GM18511 (cell line): ENCODE measurements at regions not wholly inside any gene's neighbourhood (a gene's known extent, or its start where the extent isn't known, plus 50 kb on each side); places are given as distances from the start of the nearest gene placed in this dataset.

Source experiments
- ATAC-seq: cut with Tn5 transposase; IDR thresholded peaks from one replicate; pipeline ENCODE4 v1.9.1; 2021; ENCODE audit warnings: mild to moderate bottlenecking, moderate library complexity; ENCODE audit not compliant: unreplicated experiment

DNA sequence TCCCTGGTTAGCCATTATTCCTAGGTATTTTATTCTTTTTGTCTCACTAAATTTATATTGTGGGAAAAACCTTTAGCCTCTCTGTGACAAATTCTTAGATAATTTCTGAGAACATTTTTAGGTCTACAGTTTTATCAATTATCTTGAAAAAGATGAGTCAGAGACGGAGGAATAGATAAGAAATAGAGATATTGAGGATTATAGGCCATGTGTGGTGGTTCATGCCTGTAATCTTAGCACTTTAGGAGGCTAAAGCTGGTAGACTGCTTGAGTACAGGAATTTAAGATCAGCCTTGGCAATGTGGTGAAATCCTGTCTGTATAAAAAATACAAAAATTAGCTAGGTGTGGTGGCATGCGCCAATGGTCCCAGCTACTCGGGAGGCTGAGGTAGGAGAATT, 960.2 kb downstream of the SQOR start:
- ATAC-seq: no peak

DNA sequence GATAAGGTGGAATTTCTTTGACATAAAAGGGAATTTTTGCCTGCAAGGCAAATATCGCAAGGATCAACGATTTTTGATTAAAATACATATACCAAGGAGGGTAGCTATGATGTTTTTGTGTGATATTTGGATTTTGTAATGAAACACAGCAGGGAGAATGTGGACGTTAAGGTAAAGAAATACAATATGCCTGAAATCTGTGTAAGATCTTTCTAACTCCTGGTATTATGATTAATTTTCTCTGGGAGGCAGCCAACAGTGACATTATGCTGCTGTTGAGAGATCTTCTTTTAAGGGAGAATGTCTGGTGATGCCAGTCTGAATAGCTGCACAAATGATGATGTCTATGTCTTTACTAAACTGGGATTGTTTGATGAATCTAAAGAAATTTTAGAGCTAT, 972.2 kb downstream of the SQOR start:
- no peak for ATAC-seq

DNA sequence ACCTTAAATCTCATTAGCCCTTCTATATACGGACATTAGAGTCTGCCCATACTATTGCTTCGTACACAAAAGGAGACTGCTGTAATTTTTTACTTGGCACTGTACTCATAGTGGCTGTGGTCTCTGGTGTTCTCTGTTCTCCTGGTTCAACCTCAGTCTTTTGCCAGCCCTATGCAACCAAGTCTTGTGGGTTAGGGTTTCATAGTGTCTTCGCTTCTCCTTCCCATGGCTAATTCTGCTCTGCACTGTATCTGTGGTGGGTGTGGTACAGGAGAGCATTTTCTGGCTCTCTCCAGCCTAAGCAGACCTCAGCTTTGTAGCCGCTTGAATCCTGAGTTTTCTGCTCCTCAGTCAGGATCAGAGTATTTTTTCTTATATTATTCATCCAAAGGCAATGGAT, 981.2 kb downstream of the SQOR start:
- ATAC-seq: no peak

DNA sequence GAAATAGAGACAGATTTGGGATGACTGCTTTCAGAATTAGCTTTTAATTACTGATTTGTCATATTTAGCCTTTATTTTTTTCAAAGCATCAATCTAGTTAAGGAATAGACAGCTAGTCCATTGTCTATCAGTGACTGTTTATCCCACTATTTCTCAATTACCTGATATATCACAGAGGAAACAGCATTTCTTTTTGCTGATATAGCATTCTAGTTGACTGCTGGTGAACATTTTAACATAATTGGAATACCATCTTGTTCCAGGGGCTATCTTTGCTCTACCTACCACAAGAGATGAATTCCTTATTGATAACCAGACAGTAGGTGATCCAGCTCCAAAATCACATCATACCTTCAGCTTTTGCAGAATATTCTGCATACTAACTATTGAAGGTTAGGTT, 982.7 kb downstream of the SQOR start:
- ATAC-seq: no peak

DNA sequence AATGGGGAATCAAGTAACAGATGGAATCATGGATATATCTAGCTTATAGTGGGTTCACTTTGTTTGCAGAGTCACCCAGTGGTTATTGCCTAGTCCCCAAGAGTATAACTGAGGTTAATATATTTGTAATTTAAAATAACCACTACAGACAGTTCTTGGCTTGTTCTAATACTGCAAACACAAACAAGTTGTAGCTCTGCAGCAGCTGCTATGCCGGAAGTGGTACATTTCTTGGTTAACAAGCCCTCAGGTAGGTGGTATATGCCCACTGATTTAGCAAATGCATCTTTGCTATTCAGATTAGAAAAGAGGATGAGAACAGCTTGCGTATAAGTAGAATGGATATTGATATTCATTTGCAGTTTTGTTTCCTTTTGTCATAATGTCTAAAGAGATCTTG, 984.2 kb downstream of the SQOR start:
- no peak for ATAC-seq

DNA sequence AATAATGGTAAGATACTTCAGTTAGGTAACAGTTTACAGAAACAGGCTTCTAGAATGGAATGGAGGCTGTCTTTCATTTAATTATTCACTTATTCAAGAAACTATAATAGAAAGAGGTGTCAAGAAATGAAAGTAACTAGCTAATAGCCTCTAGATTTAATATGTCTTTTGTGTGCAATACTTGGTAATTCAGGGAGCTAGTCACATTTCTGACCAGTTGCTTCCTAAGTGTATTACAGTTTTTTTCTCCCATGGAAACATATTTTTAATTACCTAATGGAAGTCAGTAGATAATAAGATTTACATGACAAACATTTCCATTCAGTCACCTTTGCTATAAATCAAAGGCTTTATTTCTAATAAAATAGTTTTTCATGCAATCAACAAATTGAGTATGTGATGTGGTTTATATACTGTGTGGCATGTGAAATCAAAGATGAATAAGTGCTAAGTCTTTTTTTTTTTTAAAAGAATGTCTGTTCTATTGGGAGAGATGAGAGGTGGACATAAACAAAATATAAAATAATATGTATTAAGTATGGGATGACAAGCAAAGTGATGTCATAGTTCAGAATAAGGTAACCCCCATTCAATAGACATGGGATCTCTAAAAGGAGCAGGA, 985.7 kb downstream of the SQOR start:
- no peak for ATAC-seq

DNA sequence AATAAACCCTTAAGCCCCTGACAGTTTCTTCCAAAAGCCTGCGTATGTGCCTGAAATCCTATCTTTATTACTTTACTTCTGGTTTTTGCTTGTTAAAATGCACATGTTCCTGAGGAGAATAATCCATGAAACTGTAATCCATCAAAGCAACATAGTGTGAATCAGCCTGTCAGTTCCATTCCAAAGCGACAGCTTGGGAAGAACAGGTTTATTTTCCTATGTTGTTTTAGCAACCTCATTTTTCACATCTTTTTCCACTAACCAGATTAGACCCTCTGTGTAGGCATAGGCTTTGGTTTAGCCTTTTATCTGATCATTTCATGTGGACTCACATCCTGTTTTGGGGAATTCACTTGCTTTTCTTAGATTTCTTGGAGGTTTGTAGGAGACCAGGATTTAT, 988.0 kb downstream of the SQOR start:
- ATAC-seq: no peak

DNA sequence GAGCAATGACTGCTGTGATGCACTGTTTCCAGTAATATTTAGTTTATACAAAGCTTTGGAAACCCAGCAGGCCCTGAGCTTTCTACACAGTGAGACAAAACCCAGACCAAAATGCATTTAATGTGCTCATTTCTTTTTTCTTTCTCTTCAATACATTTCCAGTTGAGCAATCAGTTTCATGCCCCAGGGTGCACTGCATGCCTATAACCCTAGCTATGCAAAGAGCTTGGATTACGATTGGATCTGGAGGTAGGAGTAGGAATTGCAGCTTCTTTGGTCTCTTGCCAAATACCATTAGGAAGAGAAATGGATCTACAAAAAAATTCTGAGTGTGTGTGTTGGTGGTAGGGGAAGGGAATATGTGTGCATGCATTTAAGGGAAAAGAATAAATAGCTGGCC, 1001.4 kb downstream of the SQOR start:
- no peak for ATAC-seq

DNA sequence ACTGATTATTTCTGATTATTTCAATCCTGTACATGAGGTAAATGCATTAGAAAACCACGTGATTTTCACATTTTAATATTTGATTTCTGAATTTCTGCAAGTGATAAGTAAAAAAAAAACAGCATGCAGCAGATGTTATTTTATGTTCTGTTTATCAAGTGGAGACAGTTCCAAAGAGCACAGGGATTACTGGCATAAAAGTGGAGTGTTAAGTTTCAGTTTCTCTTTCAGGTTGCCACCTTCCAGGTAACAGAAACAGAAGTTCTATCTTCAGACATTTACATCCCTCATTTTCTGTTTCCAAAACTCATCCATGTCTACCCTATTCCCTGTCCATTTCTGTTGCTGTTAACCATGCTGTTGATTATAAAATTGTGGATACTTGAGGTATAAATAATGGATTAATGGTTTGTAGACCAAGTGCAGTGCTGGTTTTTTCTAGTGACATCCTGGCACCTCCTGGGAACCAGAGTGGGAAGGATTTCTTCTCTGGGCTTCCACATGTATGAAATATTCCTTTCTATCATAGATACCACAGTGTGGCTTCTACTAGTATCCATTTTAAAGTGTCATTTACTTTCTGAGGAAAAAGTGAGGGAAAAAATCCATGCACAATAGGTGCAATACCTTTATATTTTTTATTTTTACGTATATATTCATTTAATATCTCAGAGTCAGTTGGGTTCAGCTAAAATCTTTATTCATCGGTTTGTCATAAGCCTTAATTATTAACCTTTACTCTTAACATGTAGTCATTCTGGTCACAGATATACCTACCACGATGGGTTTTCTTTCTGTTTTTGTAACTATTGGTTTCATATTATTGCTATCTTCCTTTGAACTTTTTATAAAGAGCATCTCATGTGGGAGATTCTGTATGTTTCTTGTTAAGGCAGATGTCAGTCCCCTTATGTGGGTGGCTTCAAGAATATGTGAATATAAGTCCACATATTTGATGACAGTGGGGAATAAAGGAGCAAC, 1010.0 kb downstream of the SQOR start:
- ATAC-seq: no peak

DNA sequence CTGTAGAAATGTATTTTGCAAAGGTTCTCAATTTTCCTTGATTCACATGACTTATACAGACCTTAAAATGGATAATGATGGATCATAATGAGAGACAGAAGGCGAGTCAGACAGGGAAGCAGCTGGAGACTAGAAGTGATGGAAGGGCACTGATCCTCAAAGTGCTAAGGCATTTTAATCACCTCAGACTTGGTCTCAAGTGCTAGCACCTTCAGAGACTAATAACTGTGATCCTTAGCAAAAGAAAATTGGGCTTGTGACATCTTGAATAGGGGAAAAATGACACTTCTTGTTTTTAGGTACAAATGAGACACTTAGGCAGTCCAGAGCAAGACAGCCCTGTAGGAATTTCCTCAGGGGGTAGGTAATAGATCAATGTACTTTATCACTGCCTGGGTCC, 1011.7 kb downstream of the SQOR start:
- ATAC-seq: no peak

DNA sequence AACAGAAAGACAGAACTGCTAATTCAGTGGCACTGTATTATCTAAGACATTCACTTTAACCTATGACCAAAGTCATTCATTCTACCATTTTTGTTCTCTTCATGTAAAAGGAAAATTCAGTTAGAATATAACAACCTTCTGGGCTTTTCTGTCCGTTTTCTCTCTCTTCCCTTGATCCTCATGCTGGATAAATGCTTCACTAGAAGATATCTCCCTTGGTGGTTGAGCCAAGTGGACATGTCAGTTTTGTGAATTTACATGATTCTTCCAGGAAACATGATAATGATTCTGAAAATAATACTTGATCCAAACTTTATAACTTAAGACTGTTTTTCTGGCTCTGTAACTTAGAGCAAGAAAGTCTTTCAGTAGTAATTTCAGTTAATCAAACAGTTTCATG, 1012.2 kb downstream of the SQOR start:
- ATAC-seq: no peak

DNA sequence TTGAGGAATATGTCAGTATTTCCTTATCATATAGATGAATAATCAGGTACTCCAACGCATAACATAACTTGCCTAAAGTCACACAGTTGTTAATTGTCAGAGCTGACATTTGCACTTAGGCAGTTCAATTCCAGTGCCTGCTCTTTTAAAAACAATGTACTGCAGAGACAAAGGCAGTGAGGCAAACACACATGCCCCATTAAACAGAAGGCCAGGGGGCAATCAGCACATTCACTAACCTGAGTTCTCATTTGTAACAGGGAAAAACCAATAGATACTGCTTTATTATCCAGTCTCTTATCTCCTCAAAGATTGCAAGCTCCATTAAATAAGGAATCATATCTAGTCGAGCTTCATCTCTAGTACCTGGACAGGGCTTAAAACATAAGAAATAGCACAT, 1017.4 kb downstream of the SQOR start:
- ATAC-seq: no peak

DNA sequence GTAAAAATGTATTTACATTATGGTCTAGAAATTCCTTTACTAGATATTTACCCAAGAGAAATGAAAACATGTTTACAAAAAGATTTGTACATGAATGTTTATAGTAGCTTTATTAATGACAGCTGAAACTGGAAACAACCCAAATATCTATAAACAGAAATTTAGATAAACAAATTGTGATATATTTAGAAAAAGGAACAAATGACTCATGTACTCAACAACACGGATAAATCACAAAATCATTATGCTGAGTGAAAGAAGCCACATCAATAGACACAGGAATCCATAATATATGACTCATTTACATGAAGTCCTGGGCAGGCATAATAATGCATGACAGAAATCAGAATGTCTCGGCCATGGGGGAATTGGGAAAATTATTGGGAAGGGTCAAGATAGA, 1020.2 kb downstream of the SQOR start:
- no peak for ATAC-seq

DNA sequence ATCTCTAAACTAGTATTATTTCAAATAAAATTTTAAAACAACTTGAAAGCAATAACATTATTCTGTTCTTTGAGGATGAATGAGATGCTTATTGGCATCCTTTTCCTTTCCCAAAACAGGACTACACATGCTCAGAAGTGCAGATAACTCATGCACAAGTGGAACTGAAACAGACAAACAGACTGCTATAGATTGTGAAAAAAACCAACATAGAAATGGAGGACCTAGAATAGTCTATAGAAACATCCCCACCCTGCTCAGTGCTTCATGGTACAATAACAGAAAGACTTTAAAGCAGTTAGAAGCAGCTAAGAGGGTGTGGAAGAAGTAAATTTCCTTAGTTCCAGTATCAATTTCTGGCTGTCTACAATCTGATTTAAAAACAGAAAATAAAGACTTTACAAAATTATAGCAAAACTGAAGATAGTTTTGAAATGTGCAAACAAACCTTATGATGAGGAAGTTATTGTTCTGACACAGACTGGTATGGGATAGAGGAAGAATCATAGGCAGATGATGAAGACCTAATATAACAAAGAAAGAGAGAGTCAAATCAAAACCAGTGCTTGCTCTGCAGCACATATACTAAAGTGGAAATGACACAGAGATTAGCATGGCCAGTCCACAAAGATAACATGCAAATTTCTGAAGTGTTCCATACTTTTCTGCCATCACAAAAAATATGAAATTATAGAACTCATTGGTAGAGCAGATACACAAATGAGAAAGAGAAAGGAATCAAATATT, 1025.4 kb downstream of the SQOR start:
- ATAC-seq: no peak

DNA sequence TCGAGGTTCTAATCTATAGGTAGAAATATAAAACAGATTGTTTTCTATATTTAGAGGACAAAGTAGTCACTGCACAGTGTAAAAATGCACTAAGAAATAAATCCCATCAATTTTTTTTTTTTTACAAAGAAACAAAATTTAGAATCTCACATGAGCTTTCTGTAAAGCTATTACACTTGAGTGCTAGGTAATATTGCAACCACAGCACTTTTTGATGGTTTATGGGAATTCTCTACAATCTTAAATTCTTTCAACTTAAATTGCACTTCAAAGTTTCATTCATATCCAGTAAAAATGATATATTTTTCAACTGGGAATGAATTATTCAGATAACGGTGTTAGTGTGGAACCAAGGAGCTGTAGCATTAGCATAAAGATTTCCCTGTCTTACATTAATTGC, 1035.4 kb downstream of the SQOR start:
- ATAC-seq: no peak

DNA sequence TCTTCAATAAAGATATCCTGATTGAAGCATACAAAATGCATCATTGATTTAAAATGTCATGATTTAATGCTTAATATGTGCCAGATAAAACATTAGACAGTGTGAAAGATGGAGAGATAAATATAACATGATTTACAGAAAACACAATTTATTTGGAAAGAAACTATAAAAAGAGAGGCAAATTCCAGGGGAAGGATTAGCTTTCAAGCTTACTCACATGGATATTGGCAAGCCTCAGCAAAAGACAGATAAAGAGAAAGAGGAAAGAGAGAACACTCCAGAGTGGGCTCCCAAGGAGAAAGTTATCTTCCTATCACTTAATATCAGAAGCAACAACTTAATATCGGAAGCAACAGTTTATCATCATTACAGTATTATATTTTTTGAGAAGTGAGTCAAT, 1036.5 kb downstream of the SQOR start:
- no peak for ATAC-seq

DNA sequence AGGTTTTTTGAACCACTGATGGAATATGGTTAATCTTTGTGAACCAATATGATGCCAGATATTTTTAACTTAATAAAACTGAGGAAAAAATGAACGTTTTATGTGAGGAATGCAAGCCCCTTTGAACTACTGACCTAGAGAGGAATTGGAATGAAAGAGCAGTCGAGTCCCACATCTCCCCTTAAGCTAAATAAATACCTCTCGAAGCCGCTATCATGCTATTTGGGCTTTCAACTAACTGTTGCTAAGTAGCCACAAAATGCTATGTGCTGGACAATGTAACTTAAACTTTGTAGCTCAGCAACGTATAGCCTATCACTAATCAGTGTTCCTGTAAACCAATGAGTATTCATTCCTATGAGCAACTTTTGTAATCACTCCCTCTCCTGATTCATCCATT, 1037.2 kb downstream of the SQOR start:
- ATAC-seq: no peak

DNA sequence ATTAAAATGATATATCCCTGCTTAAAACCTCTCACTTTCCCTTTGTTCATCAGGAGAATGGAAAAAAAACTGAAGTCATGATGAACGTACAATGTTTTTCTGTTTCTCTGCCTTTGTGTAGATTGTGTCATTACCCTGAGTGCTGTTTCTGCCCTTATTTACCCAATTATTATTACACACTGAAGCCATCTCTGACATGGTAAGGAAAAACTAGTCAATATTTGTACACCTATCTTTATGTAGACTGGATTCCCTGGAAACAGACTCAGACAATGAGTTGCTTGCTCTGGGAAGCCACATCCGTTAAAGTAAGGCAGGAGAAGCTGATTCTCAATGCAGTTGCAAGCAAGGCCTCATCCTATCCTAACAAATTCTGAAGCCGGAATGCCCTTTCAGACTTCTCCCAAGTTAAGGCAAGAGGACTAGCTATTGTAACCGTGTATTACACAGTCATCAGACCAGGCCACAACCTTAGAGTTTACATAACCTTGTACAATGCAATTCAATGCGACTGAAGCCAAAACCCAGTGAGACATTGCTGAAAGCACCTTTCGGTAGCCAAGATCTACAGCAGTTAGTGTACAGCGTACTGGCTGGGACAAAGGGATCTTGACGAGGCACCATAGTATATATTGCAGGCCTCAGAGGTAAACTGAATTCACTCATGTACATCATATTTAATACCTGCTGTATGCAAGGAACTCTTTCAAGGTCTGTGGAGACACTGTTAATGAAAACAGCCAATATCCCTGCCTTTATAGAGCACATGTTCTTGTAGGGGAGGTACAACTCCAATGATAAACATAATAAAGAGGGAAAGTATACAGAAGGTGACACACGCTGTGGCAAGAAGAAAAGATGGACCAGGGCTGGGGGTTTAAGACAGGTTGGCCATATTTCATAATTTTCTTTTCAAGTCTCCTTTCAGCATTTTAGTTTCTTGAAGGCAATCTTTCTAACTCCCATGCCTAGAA, 1040.8 kb upstream of the SEMA6D start:
- no peak for ATAC-seq

DNA sequence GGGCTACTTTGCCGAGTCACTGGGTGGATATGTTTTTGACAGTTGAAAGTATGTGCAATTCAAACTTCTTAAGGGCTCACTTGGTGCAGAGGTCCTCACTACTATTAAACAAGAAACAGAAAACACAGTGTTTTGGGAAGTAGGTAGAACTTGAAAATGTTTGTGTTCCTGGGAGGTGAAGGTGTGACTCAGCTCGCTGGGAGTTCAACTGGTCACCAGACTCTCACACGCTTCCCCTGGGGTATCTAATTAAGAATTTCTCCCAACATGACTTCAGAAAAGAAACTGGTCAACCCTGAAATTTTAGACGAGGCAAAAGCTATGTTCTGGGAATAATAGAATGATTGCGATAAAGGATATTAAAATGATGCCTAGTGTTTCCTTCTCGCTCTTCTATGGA, 1039.8 kb upstream of the SEMA6D start:
- ATAC-seq: no peak

DNA sequence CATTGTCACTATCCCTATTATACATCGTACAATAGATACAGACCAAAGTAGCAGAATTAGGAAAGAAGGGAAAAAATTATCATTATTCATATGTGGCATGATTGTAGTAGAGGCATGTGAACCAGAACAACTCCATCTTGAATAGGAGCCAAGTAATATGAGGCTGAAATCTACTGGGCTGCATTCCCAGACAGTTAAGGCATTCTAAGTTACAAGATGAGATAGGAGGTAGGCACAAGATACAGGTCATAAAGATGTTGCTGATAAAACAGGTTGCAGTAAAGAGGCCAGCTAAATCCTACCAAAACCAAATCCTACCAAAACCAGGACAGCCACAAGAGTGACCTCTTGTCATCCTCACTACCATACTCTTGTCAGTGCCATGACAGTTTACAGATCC, 1035.4 kb upstream of the SEMA6D start:
- ATAC-seq: no peak
